ENCODE measurements at regions not wholly inside any gene's neighbourhood (a gene's known extent, or its start where the extent isn't known, plus 50 kb on each side); places are given as distances from the start of the nearest gene placed in this dataset.
A peak's percentile ranks its signal among the peaks of the same experiment; 100 is the strongest.

GRCh38 chr5:93192087-93192486, 388.9 kb downstream of the NR2F1-AS1 start:
- no peak overlapping the region for H3K4me3 ChIP-seq (ENCODE audit: low read depth, low read length)
- no peak for TF ChIP-seq CTCF (IDR thresholded peaks at IDR 0.05; ENCODE audit: insufficient read depth, low read depth, low read length)
- DNase-seq (ENCODE audit: low read depth), result peak; percentile 97

- TF ChIP-seq CTCF (IDR thresholded peaks at IDR 0.05; ENCODE audit: insufficient read depth, low read depth, low read length), result no peak
- no peak for DNase-seq (ENCODE audit: low read depth)
- H3K4me3 ChIP-seq (ENCODE audit: low read depth, low read length), result no peak overlapping the region
Measured at GRCh38 chr5:93191035-93191817, 389.8 kb downstream of the NR2F1-AS1 start.

GRCh38 chr5:93189707-93190120, 391.3 kb downstream of the NR2F1-AS1 start:
- no peak overlapping the region for H3K4me3 ChIP-seq (ENCODE audit: low read depth, low read length)
- TF ChIP-seq CTCF (IDR thresholded peaks at IDR 0.05; ENCODE audit: insufficient read depth, low read depth, low read length), result no peak
- peak; percentile 85 for DNase-seq (ENCODE audit: low read depth)

- no peak overlapping the region for H3K4me3 ChIP-seq (ENCODE audit: low read depth, low read length)
- TF ChIP-seq CTCF (IDR thresholded peaks at IDR 0.05; ENCODE audit: insufficient read depth, low read depth, low read length), result no peak
- no peak for DNase-seq (ENCODE audit: low read depth)
Measured at GRCh38 chr5:93188876-93189485, 392.0 kb downstream of the NR2F1-AS1 start.

- no peak overlapping the region for H3K4me3 ChIP-seq (ENCODE audit: low read depth, low read length)
- DNase-seq (ENCODE audit: low read depth), result no peak
- no peak for TF ChIP-seq CTCF (IDR thresholded peaks at IDR 0.05; ENCODE audit: insufficient read depth, low read depth, low read length)
Measured at GRCh38 chr5:93186076-93186682, 394.8 kb downstream of the NR2F1-AS1 start.

- DNase-seq (ENCODE audit: low read depth), result no peak
- TF ChIP-seq CTCF (IDR thresholded peaks at IDR 0.05; ENCODE audit: insufficient read depth, low read depth, low read length), result no peak
- no peak overlapping the region for H3K4me3 ChIP-seq (ENCODE audit: low read depth, low read length)
Measured at GRCh38 chr5:93184041-93184440, 397.0 kb downstream of the NR2F1-AS1 start.
